Hepatic stellate cell (primary cell): ENCODE measurements at regions not wholly inside any gene's neighbourhood (a gene's known extent, or its start where the extent isn't known, plus 50 kb on each side); places are given as distances from the start of the nearest gene placed in this dataset.
"Not testable (repeated sequence)": the region's sequence is repeated elsewhere in the genome, so short reads cannot be mapped to it uniquely, and the experiment has no call there.

ENCODE experiments used
- DNase-seq: peaks from one replicate; pipeline ENCODE4 v3.0.0; 2011; ENCODE audit warnings: low spot score

GRCh38 chr1:45258059-45258650 lies 51.8 kb upstream of the ZSWIM5 start:
- DNase-seq, result no peak

- no peak for DNase-seq
Observed at GRCh38 chr1:45259053-45259452, 52.6 kb upstream of the ZSWIM5 start.

GRCh38 chr1:45260244-45260643 lies 53.8 kb upstream of the ZSWIM5 start:
- no peak for DNase-seq

- DNase-seq, result no peak
Observed at GRCh38 chr1:45263132-45263531, 56.7 kb upstream of the ZSWIM5 start.

- no peak for DNase-seq
Observed at GRCh38 chr1:45265244-45265643, 58.8 kb upstream of the ZSWIM5 start.

- peak; percentile 22 for DNase-seq
Observed at GRCh38 chr1:45266151-45266801, 59.9 kb upstream of the ZSWIM5 start.

GRCh38 chr1:45268310-45268709 lies 58.4 kb upstream of the HPDL start:
- DNase-seq, result not testable (repeated sequence)

GRCh38 chr1:45272267-45272666 lies 54.4 kb upstream of the HPDL start:
- DNase-seq, result not testable (repeated sequence)

GRCh38 chr1:45272913-45273371 lies 53.8 kb upstream of the HPDL start:
- peak; percentile 81 for DNase-seq

- no peak for DNase-seq
Observed at GRCh38 chr1:45275054-45275453, 51.6 kb upstream of the HPDL start.
